Calu3 (cell line): ENCODE measurements at regions not wholly inside any gene's neighbourhood (a gene's known extent, or its start where the extent isn't known, plus 50 kb on each side); places are given as distances from the start of the nearest gene placed in this dataset.

Source experiments
- BruUV-seq: library from RNA; stranded (reverse); fragments of 400-500 nt; replicated peaks from 2 replicates; lab custom pipeline; 2021; lab: Mats Ljungman, UMichigan
- CTCF ChIA-PET: fragments of 300-600 bp; sonication (Branson Sonifier 250); formaldehyde crosslinking; loops from one replicate; lab custom pipeline; 2022; ENCODE audit warnings: antibody characterized with exemption; lab: Charles Lee
- DNase-seq: peaks from one replicate; pipeline ENCODE4 v3.0.0; 2022
- H3K27ac Mint-ChIP-seq: one replicate; pipeline ENCODE4 v1.8.0; 2022; ENCODE audit warnings: mixed read lengths; ENCODE audit not compliant: unreplicated experiment
- H3K27me3 Mint-ChIP-seq: one replicate; pipeline ENCODE4 v1.8.0; 2022; ENCODE audit warnings: mixed read lengths; ENCODE audit not compliant: unreplicated experiment
- H3K36me3 Mint-ChIP-seq: one replicate; pipeline ENCODE4 v1.8.0; 2022; ENCODE audit warnings: mild to moderate bottlenecking, moderate library complexity, mixed read lengths; ENCODE audit not compliant: insufficient read depth, unreplicated experiment
- H3K4me1 Mint-ChIP-seq: one replicate; pipeline ENCODE4 v1.8.0; 2022; ENCODE audit warnings: mild to moderate bottlenecking, low read depth, mixed read lengths; ENCODE audit not compliant: unreplicated experiment
- H3K4me3 Mint-ChIP-seq: one replicate; pipeline ENCODE4 v1.8.0; 2022; ENCODE audit warnings: mild to moderate bottlenecking, low read depth, moderate library complexity, mixed read lengths; ENCODE audit not compliant: unreplicated experiment
- H3K9me3 Mint-ChIP-seq: one replicate; pipeline ENCODE4 v1.8.0; 2022; ENCODE audit warnings: low read depth, mixed read lengths; ENCODE audit not compliant: unreplicated experiment
- CTCF ChIP-seq: fragments of 200-600 bp; IDR thresholded peaks from one replicate; pipeline ENCODE4 v1.8.0; 2022; ENCODE audit warnings: antibody characterized with exemption; ENCODE audit not compliant: unreplicated experiment
- intact Hi-C: fragments of 100-400 bp; cut with micrococcal nuclease; formaldehyde crosslinking; loops from one replicate; pipeline ENCODE4 v1.10.0; 2022; ENCODE audit not compliant: unreplicated experiment

GRCh38 chr11:95505927-95506426 lies 275.0 kb upstream of the SESN3 start:
- CTCF ChIA-PET: no interaction called here
- intact Hi-C loops: no loop called here
- Mint-ChIP-seq H3K27me3 (peaks cover 27% of the 10 kb centered on the region), H3K9me3 (no peaks in the 10 kb centered on the region), H3K27ac (no peak overlapping the region), H3K4me1 (no peaks in the 10 kb centered on the region), H3K36me3 (no peaks in the 10 kb centered on the region), H3K4me3 (no peak overlapping the region)
- TF ChIP-seq CTCF: no peak
- DNase-seq: no peak
- BruUV-seq: no TSS peak

DNA sequence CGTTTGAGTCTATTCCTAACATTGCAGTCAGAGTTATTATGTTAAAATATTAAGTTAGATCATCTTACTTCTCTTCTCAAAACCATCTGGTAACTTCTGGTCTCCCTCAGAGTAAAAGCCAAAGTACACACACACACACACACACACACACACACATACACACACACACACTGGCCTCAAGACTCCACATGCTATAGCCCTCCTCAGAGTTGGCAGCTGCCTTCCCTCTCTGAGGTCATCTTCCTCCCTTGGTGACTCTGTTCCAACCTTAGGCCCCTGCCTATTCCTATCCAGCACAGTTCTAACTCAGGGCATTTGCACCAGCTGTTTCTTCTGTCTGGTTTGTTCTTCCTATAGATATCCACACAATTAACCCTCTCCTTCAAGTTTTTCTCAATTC lies 272.0 kb upstream of the SESN3 start:
- Mint-ChIP-seq H3K9me3 (no peaks in the 10 kb centered on the region), H3K36me3 (no peaks in the 10 kb centered on the region), H3K27ac (no peak overlapping the region), H3K4me1 (no peaks in the 10 kb centered on the region), H3K4me3 (no peak overlapping the region), H3K27me3 (peaks cover 36% of the 10 kb centered on the region)
- DNase-seq: no peak
- CTCF ChIA-PET: interaction anchor here (0.6 kb wide), 1 partner anchor 288 kb away, joined by 3 read pairs; no protein-coding TSS in a partner anchor
- BruUV-seq: no TSS peak
- no peak for TF ChIP-seq CTCF
- intact Hi-C loops: no loop called here

DNA sequence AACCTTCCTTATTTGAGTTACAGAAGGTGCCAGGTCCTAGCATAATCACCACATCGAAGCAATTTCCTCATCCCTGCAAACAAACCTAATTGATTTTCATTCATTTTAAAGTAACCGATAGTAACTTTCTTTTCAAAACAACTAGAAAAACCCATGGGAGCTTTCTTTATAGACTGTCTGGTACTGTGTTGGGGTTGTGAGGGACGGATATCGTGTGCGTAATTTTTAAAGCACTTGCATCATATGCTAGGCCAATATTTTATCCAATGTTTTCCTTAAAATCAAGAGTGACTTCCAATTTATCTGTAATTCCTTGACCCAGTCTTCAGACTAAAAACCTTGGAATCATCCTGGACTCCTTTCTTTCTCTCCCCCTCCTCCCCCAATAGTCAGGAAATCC lies 271.5 kb upstream of the SESN3 start:
- BruUV-seq: no TSS peak
- H3K27ac Mint-ChIP-seq: no peak overlapping the region

DNA sequence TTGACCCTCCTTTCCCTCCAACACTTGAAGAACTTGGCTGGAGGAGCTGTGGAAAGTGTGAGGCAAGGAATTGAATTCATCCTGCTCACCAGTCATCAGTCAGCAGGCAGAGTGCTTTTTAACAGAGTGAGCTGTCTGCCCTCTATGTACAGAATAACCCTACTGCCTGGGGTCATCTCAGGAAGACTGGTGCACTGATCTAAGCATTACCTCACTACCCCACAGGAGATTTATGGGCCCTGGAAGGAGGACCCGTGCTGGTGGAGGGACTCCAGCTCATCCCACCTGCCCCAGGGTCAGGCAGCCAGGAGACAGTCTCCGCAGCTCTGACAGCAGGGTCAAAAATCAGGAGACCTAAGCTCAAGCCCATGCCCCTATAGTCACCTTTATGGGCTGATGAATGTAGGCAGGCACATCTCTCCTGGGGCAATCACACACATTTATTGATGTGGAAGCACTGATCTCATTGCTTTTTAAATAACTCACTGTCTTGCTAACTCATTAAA lies 270.8 kb upstream of the SESN3 start:
- Mint-ChIP-seq H3K9me3 (no peaks in the 10 kb centered on the region), H3K27me3 (peaks cover 36% of the 10 kb centered on the region), H3K4me1 (no peaks in the 10 kb centered on the region), H3K36me3 (no peaks in the 10 kb centered on the region), H3K4me3 (no peak overlapping the region), H3K27ac (no peak overlapping the region)
- TF ChIP-seq CTCF: no peak
- intact Hi-C loops: no loop called here
- CTCF ChIA-PET: no interaction called here
- no TSS peak for BruUV-seq
- no peak for DNase-seq

More for the DNA sequence above, 271.5 kb upstream of the SESN3 start:
- Mint-ChIP-seq H3K27me3 (peaks cover 36% of the 10 kb centered on the region), H3K4me1 (no peaks in the 10 kb centered on the region), H3K4me3 (no peak overlapping the region), H3K36me3 (no peaks in the 10 kb centered on the region), H3K9me3 (no peaks in the 10 kb centered on the region)
- intact Hi-C loops: no loop called here
- no peak for DNase-seq
- CTCF ChIA-PET: no interaction called here
- TF ChIP-seq CTCF: no peak
